Inferior parietal cortex (tissue), 1 donor: ENCODE measurements at regions not wholly inside any gene's neighbourhood (a gene's known extent, or its start where the extent isn't known, plus 50 kb on each side); places are given as distances from the start of the nearest gene placed in this dataset.

Experiments used
- DNase-seq: peaks from one replicate; pipeline ENCODE4 v3.0.0-alpha.2; 2016; ENCODE audit errors: extremely low spot score

DNA sequence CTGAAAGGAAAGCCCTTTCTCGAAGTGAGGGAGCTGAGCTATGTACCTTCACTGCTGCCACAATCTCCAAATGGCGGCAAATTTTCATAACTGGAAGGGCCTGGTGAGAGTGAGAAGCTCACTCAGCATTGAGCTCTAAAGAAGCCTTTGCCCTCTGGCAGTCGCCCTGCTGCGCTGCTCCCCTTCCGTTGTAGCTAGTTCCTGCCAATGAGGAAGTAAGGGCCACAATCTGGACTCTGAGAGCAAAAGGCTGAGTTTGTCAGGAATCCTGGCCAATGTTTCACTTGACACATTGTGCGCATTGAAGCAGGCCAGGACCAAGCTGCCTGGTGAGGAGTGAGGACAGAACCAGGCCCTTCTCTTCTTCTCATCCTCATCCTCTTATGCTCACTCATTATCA is 579.5 kb downstream of the PDCD6IP start:
- no peak for DNase-seq

DNA sequence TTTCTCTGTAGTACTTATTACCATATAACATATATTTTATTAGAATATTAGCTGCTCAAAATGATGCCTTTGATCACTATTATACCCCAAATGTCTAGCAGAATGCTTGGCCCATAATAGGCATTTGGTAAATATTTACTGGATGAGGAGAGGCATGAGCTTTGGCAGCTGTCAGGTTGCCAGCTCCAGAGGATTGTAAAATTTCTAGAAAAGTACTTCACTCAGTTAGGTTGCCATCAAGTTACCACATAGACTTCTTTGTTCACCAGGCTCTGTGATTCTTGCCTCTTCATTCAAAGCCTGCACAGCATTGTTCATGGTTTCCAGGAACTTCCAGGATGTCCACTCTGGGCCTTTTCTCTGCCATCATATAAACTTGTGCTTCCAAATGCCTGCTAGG is 582.8 kb downstream of the PDCD6IP start:
- DNase-seq, result no peak

DNA sequence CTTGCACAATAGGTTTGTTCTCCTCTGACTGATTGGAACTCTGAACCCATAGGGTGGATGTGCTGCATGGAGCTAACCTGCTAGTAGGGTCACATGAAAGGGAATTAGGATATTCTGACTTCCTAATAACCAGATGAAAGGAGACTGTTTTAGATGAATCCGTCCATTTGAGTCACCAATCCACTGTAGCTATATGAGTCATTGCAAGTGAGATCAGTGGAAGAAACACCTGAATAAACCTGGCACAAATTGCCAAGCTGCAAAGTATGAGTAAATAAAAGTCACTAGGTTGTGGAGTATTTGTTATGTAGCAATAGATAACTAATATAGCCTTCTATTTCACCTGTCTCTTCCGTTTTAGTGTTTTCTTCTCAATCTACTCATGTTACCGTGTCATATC is 584.4 kb downstream of the PDCD6IP start:
- DNase-seq, result no peak

GRCh38 chr3:34386309-34386708 is 587.9 kb downstream of the PDCD6IP start:
- DNase-seq, result no peak

DNA sequence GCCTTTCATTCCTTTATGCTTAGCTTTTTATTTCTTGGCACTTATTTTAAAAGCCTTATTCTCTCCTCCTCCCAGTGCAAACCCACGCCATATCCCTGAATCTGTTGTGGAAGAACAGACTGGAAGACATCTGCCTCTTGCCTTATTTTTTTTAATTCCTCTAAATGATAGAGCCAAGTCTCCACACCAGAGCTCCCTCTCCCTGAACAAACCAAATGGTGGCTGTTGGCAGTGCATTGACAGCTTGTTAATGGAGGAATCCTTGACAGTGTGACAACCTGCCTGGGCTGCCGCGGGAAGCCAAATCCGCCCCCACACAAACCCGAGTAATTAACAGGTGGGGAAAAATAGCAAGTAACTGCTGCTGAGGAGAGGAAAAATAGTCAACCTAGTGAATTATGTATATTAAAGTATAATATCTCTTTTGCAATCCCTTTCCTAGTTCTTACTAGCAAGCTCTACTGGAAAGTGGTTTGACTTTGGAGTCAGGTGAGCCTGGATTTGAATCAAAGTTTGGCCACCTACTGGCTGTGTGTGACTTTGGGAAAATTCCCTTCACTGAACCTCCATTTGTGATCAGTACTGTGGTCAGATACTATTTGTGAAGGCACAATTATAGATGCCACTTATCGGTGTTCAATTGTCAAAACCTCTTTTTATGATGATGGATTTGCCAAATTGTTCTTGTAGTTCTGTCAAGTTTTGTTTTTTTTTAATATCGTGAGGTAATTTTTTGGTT is 589.6 kb downstream of the PDCD6IP start:
- peak; percentile 61 for DNase-seq

- DNase-seq, result peak; percentile 53
These were observed 590.4 kb downstream of the PDCD6IP start for GRCh38 chr3:34388830-34389229.

DNA sequence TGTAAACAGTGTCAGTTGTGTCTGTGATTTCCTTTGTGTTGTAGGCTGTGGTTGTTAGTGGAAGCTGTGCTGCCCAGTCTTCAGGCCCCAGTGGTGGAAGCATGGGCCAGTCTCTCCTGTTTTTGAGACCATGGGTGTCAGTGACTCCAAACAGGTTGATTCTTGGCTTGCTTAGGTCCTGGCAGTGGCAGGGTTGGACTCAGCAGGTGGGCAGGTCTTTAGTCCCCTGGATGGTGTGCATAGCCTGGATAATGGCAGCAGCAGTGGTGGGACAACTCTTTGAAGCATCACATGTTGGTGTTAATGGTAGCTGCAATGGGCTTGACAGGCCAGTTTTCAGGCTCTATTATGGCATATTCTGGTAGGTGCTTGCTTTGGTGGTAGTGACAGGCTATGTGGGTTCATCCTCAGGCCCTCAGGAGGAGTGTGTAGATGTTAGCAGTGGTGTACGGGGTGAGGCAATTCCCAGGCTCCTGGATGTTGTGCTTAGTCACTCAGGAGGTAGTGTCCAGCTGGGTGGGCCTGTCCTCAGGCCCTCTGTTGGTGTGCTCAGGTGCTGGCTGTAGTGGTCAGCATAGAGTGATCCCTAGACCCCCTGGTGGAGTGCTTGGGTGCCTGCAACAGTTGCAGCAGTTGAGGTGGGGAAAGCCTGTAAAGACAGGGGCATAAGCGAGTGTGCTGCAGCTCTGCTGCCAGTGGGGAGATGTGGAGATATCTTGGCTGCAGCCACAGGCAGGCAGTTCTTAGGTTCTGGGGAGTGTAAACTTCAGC is 596.7 kb downstream of the PDCD6IP start:
- DNase-seq, result no peak

- no peak for DNase-seq
These were observed 597.9 kb downstream of the PDCD6IP start for GRCh38 chr3:34396288-34396687.

DNA sequence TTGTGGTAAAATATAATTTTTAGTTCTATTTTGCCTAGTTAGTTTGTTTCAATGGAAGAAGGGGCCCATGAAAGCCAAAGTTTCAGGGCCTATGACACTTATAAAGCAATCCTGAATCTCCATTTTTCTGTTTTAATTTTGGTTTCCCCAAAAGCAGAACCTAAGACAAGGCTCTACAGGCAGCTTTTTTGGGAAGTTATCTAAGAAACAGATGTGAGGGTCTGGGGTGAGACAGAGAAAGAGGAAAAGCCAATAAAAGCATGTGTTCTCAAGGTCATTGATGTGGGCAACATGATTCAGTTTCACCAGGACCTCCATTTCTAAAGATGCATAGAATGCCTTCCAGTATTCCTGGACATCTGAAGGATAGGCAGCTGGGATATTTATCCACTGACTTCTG is 598.5 kb downstream of the PDCD6IP start:
- no peak for DNase-seq

- DNase-seq, result no peak
These were observed 601.0 kb downstream of the PDCD6IP start for GRCh38 chr3:34399401-34399800.

GRCh38 chr3:34405159-34405558 is 606.7 kb downstream of the PDCD6IP start:
- no peak for DNase-seq

GRCh38 chr3:34407281-34407680 is 608.9 kb downstream of the PDCD6IP start:
- no peak for DNase-seq

DNA sequence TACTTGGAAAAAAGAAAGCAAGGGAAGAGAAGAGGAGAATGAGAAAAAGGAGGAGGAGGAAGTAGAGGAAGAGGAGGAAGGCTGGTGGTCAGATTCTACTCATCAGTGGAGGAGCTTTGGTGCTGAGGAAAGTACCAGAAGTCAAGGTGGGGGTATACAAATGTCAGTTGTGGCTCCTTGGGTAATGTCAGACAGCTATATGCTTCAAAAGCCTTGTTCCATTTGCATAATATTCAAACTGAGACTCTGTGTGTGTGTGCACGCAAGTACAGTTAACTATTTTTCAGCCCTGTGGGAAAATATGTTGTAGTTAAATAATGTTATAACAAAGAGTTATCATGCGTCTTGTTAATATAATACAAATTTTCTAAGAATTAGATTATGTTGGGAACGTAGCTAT is 609.7 kb downstream of the PDCD6IP start:
- no peak for DNase-seq

- DNase-seq, result no peak
These were observed 613.2 kb downstream of the PDCD6IP start for GRCh38 chr3:34411596-34411995.

- DNase-seq, result no peak
These were observed 621.4 kb downstream of the PDCD6IP start for GRCh38 chr3:34419801-34420200.

GRCh38 chr3:34421762-34422161 is 623.3 kb downstream of the PDCD6IP start:
- no peak for DNase-seq

- no peak for DNase-seq
These were observed 641.4 kb downstream of the PDCD6IP start for GRCh38 chr3:34439796-34440195.

DNA sequence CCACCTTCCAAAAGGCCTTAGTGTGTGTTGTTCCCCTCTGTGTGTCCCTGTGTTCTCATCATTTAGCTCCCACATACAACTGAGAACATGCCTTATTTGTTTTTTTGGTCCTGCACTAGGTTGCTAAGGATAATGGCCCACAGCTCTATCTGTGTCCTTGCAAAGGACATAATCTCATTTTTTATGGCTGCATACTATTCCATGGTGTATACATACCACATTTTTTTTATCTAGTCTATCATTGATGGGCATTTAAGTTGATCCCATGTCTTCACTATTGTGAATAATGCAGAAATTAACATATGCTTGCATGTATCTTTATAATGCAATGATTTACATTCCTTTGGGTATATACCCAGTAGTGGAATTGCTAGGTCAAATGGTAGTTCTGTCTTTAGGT is 645.7 kb downstream of the PDCD6IP start:
- DNase-seq, result no peak

- DNase-seq, result no peak
These were observed 650.9 kb downstream of the PDCD6IP start for GRCh38 chr3:34449305-34449704.

GRCh38 chr3:34463414-34463813 is 665.0 kb downstream of the PDCD6IP start:
- DNase-seq, result no peak

GRCh38 chr3:34464646-34465045 is 666.2 kb downstream of the PDCD6IP start:
- peak; percentile 7 for DNase-seq

DNA sequence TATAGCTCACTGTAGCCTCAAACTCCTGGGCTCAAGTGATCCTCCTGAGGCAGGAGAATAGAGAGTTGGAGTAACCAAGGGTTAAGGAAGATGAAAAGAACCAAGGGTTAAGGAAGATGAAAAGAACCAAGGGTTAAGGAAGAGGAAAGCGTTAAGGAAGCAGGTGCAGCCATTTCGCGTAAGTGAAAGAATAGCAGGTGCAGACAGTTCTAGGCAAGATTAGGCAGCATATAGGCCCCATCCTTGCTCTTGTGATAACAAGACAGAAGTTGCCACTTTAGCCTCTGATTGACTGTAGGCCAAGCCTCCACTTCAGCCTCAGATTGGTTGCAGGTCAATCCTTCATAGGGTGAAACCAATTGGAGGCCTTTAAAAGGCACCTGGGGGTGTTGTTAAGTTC is 677.4 kb downstream of the PDCD6IP start:
- DNase-seq, result no peak

DNA sequence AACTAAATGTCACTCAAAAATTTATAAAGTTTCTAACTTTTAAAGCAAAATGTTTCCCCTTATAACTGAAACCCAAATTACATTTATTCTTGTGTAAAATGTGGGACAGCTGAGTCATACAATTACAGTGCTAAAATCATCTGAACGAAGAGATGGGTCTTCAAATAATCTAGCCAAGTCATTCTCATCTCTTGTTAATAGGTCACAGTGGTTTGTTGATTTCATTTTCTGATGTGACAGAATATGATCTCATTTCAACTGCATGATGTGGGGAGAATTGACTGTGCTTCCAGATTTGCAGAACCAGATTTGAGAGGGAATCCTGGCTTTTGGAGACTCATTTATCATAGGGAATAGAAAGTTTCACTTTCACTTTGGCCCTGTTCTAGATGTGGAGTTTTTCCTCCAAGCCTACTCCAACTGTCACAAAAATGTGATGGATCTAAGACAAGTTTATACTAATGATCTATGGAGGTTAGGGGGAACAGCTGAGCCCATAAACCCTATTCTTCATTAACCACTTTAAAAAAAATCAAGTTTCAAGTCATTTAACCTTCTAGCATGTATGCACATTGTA is 685.0 kb downstream of the PDCD6IP start:
- peak; percentile 22 for DNase-seq
